GM21529 (cell line): ENCODE measurements at regions not wholly inside any gene's neighbourhood (a gene's known extent, or its start where the extent isn't known, plus 50 kb on each side); places are given as distances from the start of the nearest gene placed in this dataset.
A peak's percentile ranks its signal among the peaks of the same experiment; 100 is the strongest.
"Not testable (repeated sequence)": the region's sequence is repeated elsewhere in the genome, so short reads cannot be mapped to it uniquely, and the experiment has no call there.

Experiments used
- ATAC-seq: cut with Tn5 transposase; IDR thresholded peaks from one replicate; pipeline ENCODE4 v1.9.1; 2021; ENCODE audit not compliant: unreplicated experiment

GRCh38 chr6:120931520-120932180 lies 402.6 kb downstream of the TBC1D32 start:
- not testable (repeated sequence) for ATAC-seq

DNA sequence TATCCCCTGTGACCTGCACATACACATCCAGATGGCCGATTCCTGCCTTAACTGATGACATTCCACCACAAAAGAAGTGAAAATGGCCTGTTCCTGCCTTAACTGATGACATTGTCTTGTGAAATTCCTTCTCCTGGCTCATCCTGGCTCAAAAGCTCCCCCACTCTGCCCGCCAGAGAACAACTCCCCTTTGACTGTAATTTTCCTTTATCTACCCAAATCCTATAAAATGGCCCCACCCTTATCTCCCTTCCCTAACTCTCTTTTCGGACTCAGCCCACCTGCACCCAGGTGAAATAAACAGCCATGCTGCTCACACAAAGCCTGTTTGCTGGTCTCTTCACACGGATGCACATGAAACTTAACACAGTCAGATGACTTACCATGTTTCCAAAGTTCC lies 403.8 kb downstream of the TBC1D32 start:
- ATAC-seq, result not testable (repeated sequence)

GRCh38 chr6:120924214-120924613 lies 410.1 kb downstream of the TBC1D32 start:
- ATAC-seq, result no peak

- no peak for ATAC-seq
Observed at GRCh38 chr6:120918137-120918536, 416.1 kb downstream of the TBC1D32 start.

DNA sequence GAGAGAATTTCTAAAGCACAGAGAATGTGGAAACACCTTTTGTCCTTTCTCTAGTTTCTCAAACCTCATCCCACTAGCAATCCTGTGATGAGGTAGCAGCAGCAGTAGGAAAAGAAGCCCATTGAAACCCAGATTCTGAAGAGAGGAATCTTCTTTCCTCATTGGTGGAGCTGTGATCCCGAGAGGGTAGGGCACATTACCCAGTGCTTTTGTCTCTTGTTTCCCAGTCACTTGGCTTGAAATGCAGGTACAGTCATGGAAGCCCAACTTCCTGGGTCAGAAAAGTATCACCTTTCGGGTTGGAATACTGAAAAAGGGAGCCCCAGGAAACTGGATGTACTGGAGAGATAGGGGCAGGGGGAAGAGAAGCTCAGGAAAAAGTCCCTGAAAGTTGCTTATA lies 417.4 kb downstream of the TBC1D32 start:
- no peak for ATAC-seq

DNA sequence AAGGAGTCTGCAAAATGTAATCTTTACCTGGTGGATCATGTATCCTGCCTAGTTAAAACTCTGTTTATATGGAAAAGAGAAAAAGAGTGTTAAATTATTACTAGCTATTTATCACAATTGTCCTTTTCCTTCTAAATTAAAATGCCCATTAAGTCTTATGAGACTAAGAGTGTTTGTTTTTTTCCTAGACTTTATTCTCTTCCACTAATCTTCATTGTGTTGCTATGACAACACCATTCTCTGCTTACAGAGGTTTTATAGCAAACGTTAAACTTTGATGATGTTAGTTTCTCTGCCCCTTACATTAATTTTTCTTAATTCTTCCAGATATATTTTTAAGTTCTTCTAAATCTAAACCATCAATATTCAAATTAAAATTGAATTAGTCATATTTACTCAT lies 420.8 kb downstream of the TBC1D32 start:
- ATAC-seq, result no peak

DNA sequence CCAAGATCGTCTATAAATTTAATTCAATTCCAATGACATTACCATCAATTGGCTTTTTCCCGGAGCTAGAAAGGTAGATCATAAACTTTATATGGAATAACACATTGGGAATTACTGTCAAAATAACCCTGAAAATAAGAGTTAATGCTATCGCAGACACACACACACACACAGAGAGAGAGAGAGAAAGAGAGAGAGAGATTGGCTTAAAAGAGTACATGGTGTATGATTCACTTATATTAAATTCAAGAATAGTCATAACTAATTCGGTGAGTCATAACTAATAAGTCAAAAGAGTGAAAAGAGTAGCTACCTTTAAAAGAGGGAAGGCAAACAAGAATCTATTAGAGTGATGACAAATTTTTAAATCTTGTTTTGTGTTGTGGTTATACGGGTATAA lies 425.5 kb downstream of the TBC1D32 start:
- ATAC-seq, result no peak

GRCh38 chr6:120903836-120904235 lies 430.4 kb downstream of the TBC1D32 start:
- no peak for ATAC-seq

- no peak for ATAC-seq
Observed at GRCh38 chr6:120899932-120900331, 434.3 kb downstream of the TBC1D32 start.

DNA sequence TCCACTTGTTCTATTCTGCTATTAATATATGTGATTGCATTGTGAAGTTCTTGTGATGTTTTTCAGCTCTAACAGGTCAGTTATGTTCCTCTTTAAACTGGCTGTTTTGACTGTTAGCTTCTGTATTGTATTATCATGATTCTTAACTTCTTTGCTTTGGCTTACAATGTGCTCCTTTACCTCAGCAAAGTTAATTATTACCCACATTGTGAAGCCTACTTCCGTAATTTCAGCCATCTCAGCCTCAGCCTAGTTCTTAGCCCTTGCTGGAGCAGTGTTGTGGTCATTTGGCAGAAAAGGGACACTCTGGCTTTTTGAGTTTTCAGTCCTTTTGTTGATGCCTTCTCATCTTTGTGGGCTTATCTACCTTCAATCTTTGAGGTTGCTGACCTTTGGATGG lies 440.2 kb downstream of the TBC1D32 start:
- peak; percentile 62 for ATAC-seq

GRCh38 chr6:120876931-120877330 lies 457.3 kb downstream of the TBC1D32 start:
- no peak for ATAC-seq

GRCh38 chr6:120876424-120876823 lies 457.9 kb downstream of the TBC1D32 start:
- peak; percentile 53 for ATAC-seq

GRCh38 chr6:120875900-120876299 lies 458.4 kb downstream of the TBC1D32 start:
- peak; percentile 40 for ATAC-seq

DNA sequence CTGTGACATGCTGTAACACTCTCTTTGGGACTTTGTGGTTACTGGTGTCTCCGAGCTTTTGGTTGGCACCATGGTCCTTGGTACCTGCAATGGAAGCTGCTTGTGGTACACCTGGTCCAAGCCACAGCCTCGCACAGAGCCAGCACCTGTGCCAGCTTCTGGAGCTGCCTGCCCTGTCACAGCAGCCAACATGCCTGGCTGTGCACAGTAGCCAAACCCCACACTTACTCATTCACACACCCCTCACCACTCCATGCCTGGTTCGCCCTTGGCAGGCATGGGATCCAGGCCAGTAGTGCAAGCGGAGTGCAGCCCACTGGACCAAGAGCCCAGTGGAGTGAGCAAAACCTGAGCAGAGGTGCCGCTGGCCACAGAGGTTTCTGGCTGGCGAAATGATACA lies 459.9 kb downstream of the TBC1D32 start:
- no peak for ATAC-seq

DNA sequence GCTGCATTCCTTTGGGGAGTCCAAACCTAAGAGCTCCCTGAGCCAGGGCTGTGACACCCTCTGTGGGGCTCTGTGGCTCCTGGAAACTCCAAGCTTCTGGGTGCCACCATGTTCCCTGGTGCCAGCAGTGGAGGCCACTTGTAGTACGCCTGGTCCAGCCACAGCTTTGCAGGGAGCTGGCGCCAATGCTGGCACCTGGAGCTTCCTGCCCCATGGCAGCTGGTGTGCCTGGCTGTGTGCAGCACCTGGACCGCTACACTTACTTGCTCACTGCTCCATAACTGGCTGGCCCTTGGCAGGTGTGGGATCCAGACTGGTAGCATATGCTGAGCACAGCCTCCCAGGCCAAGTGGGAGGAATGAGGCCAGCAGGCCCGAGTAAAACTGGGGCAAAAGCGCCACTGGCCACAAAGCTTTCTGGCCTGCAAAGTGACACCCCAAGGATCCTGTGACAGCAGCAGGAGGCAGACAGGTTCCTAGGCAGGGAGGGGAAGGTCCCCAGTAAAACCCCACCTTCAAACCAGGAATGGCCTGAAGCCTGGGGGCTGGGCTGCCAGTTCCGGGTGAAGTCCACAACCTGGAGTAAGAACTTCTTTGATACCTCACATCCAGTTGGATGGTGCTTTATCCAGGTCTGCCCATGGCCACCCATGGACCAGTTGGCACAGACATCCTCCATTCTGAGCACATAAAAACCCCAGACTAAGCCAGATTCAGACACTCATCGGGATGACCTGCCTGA lies 461.0 kb downstream of the TBC1D32 start:
- no peak for ATAC-seq

- no peak for ATAC-seq
Observed at GRCh38 chr6:120872262-120872578, 462.1 kb downstream of the TBC1D32 start.

GRCh38 chr6:120871416-120872261 lies 462.6 kb downstream of the TBC1D32 start:
- no peak for ATAC-seq

DNA sequence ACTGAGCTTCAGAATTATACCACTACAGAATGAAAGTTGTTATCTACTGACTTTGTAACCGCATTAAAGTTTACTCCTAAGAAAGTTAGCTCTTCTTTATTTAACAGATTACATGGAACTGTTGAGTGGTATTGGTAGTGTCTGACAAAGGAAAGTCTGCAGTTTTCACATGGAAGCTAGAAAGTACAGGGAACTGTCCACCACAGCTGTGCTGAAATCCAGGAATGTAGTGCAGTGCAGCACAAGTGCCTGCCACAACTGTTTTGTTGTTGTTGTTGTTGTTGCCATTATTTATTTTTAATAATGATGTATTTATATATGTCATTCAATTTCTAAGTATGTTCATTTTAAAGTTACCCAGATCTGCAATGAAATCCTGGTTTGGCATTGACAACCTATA lies 464.9 kb downstream of the TBC1D32 start:
- ATAC-seq, result no peak

DNA sequence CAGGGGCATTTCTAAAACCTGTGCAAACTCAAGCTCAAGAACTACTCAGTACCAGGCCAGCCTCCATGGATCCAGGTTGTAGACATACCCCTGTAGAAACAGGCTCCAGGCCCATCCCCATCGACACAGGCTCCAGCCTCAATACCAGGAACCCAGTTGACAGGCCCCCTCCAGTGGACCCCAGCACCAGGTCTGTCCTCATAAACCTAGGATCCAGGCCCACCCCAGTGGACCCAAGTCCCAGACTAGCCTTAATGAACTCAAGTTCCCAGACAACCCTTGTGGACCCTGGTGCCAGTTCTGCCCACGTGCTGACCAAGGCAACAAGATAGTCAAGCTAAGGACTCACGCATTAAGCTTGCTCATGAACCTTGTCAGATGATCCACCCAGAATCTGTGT lies 476.9 kb downstream of the TBC1D32 start:
- no peak for ATAC-seq

DNA sequence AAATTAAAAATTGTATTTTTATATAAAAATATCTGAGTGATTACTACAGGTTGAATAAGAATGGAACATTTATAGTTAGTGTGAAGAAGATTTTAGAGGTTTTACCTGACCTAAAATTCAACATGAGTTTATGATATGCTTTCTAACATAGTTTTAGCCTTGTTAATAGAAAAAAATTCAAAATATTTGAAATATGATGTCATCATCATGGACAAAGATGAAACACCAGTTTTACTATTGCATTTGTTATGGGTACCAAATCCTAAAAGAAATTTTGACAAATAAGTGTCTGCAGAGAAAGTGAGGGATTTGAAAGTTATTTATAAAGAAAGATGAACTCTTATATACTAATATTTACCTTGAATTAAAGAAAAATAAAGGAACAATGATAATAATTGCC lies 479.7 kb downstream of the TBC1D32 start:
- no peak for ATAC-seq

GRCh38 chr6:120853489-120853888 lies 480.8 kb downstream of the TBC1D32 start:
- no peak for ATAC-seq

- no peak for ATAC-seq
Observed at GRCh38 chr6:120852293-120852849, 481.9 kb downstream of the TBC1D32 start.
